A673 (cell line): ENCODE measurements at regions not wholly inside any gene's neighbourhood (a gene's known extent, or its start where the extent isn't known, plus 50 kb on each side); places are given as distances from the start of the nearest gene placed in this dataset.

Experiments used
- BruUV-seq: library from RNA; stranded (reverse); fragments of 400-500 nt; replicated peaks from 2 replicates; lab custom pipeline; 2021; lab: Mats Ljungman, UMichigan
- CTCF ChIA-PET: fragments of 300-600 bp; sonication (Branson Sonifier 250); formaldehyde crosslinking; loops from one replicate; lab custom pipeline; 2022; ENCODE audit warnings: antibody characterized with exemption; lab: Charles Lee
- POLR2A ChIA-PET: fragments of 300-600 bp; sonication (Branson Sonifier 250); formaldehyde crosslinking; loops from one replicate; lab custom pipeline; 2022; ENCODE audit warnings: antibody characterized with exemption; ENCODE audit not compliant: low non-redundant PET; lab: Charles Lee
- DNase-seq: peaks from one replicate; pipeline ENCODE4 v3.0.0-alpha.2; 2015; ENCODE audit warnings: low spot score
- H3K27ac ChIP-seq: fragments of 200-600 bp; sonication (generic); 2 replicates; pipeline ENCODE4 v1.5.1; 2016; ENCODE audit warnings: mixed run types, low read depth, mild to moderate bottlenecking, mixed read lengths, antibody characterized with exemption, low read length; ENCODE audit not compliant: poor library complexity, severe bottlenecking
- H3K27me3 ChIP-seq: fragments of 200-600 bp; sonication (generic); replicated peaks from 2 replicates; pipeline ENCODE4 v1.6.1; 2017; ENCODE audit warnings: mixed run types, low read depth, mild to moderate bottlenecking, mixed read lengths, antibody characterized with exemption, low read length; ENCODE audit not compliant: insufficient read depth, poor library complexity
- H3K36me3 ChIP-seq: fragments of 200-600 bp; sonication (generic); 2 replicates; pipeline ENCODE4 v1.6.1; 2016; ENCODE audit warnings: mixed run types, mild to moderate bottlenecking, mixed read lengths, antibody characterized with exemption, low read length; ENCODE audit not compliant: insufficient read depth, poor library complexity, severe bottlenecking
- H3K4me1 ChIP-seq: fragments of 200-600 bp; sonication (generic); 2 replicates; pipeline ENCODE4 v1.6.1; 2017; ENCODE audit warnings: mixed run types, mild to moderate bottlenecking, mixed read lengths, antibody characterized with exemption, low read length; ENCODE audit not compliant: insufficient read depth, poor library complexity, severe bottlenecking
- H3K4me3 ChIP-seq: fragments of 200-600 bp; sonication (generic); 2 replicates; pipeline ENCODE4 v1.5.1; 2016; ENCODE audit warnings: low read depth, mixed run types, mild to moderate bottlenecking, mixed read lengths, low read length; ENCODE audit not compliant: poor library complexity, severe bottlenecking
- H3K9me3 ChIP-seq: fragments of 200-600 bp; sonication (generic); 2 replicates; pipeline ENCODE4 v1.6.1; 2016; ENCODE audit warnings: mixed run types, low read depth, mild to moderate bottlenecking, mixed read lengths, antibody characterized with exemption, low read length; ENCODE audit not compliant: poor library complexity, severe bottlenecking
- CTCF ChIP-seq: fragments of 300-800, 200-600 bp; sonication (generic); conservative IDR thresholded peaks from 2 replicates; pipeline ENCODE4 v1.5.1; 2017; ENCODE audit warnings: low read depth, mild to moderate bottlenecking, antibody characterized with exemption, low read length, moderate library complexity, mixed read lengths
- EZH2 ChIP-seq: fragments of 200-600 bp; sonication (generic); IDR thresholded peaks from 2 replicates; pipeline ENCODE4 v1.6.1; 2017; ENCODE audit warnings: borderline replicate concordance, low read depth, mild to moderate bottlenecking, mixed read lengths, antibody characterized with exemption, low read length; ENCODE audit not compliant: poor library complexity, severe bottlenecking
- intact Hi-C: fragments of 100-400 bp; cut with micrococcal nuclease; formaldehyde crosslinking; loops from one replicate; pipeline ENCODE4 v1.10.0; 2022; ENCODE audit not compliant: unreplicated experiment

GRCh38 chr3:168736202-168736601 is 640.5 kb upstream of the GOLIM4 start:
- BruUV-seq = no TSS peak
- Histone ChIP-seq H3K27ac (no peak overlapping the region), H3K4me1 (no peaks in the 10 kb centered on the region), H3K27me3 (no peaks in the 10 kb centered on the region), H3K4me3 (no peak overlapping the region), H3K36me3 (no peaks in the 10 kb centered on the region), H3K9me3 (no peaks in the 10 kb centered on the region)
- CTCF ChIA-PET = no interaction called here
- TF ChIP-seq CTCF (no peak), EZH2 (no peak)
- intact Hi-C loops = no loop called here
- POLR2A ChIA-PET = no interaction called here
- no peak for DNase-seq

- ChIA-PET POLR2A (no interaction called here), CTCF (no interaction called here)
- no TSS peak for BruUV-seq
- intact Hi-C loops = no loop called here
- TF ChIP-seq EZH2 (no peak), CTCF (no peak)
- Histone ChIP-seq H3K9me3 (no peaks in the 10 kb centered on the region), H3K4me1 (no peaks in the 10 kb centered on the region), H3K36me3 (no peaks in the 10 kb centered on the region), H3K27ac (no peak overlapping the region), H3K27me3 (no peaks in the 10 kb centered on the region), H3K4me3 (no peak overlapping the region)
- DNase-seq = no peak
Observed at GRCh38 chr3:168730073-168730472, 634.3 kb upstream of the GOLIM4 start.

GRCh38 chr3:168722091-168722490 is 626.4 kb upstream of the GOLIM4 start:
- DNase-seq = no peak

More at GRCh38 chr3:168722091-168722490, 626.4 kb upstream of the GOLIM4 start:
- Histone ChIP-seq H3K9me3 (no peaks in the 10 kb centered on the region), H3K27me3 (no peaks in the 10 kb centered on the region), H3K36me3 (no peaks in the 10 kb centered on the region), H3K4me3 (no peak overlapping the region), H3K27ac (no peak overlapping the region), H3K4me1 (no peaks in the 10 kb centered on the region)
- CTCF ChIA-PET = no interaction called here
- BruUV-seq = no TSS peak
- intact Hi-C loops = no loop called here
- TF ChIP-seq CTCF (no peak), EZH2 (no peak)
- POLR2A ChIA-PET = no interaction called here
